HUES48 (cell line): ENCODE measurements at regions not wholly inside any gene's neighbourhood (a gene's known extent, or its start where the extent isn't known, plus 50 kb on each side); places are given as distances from the start of the nearest gene placed in this dataset.

ENCODE experiments used
- H3K27ac ChIP-seq: one replicate; pipeline ENCODE4 v1.7.0; 2013; ENCODE audit warnings: low read depth, low read length, inconsistent platforms
- H3K27me3 ChIP-seq: 2 replicates; pipeline ENCODE4 v1.6.1; 2013; ENCODE audit warnings: mild to moderate bottlenecking, low read length; ENCODE audit not compliant: control insufficient read depth, insufficient read depth
- H3K36me3 ChIP-seq: 2 replicates; pipeline ENCODE4 v1.6.1; 2013; ENCODE audit warnings: low read length; ENCODE audit not compliant: control insufficient read depth, insufficient read depth
- H3K4me1 ChIP-seq: 2 replicates; pipeline ENCODE4 v1.6.1; 2013; ENCODE audit warnings: mild to moderate bottlenecking, low read length; ENCODE audit not compliant: control insufficient read depth, insufficient read depth
- H3K4me3 ChIP-seq: 2 replicates; pipeline ENCODE4 v1.5.1; 2013; ENCODE audit warnings: mild to moderate bottlenecking, low read depth, low read length
- H3K9ac ChIP-seq: 2 replicates; pipeline ENCODE4 v1.6.1; 2013; ENCODE audit warnings: mild to moderate bottlenecking, low read depth, low read length, moderate library complexity
- H3K9me3 ChIP-seq: 2 replicates; pipeline ENCODE4 v1.6.1; 2013; ENCODE audit warnings: low read length; ENCODE audit not compliant: control insufficient read depth, insufficient read depth

DNA sequence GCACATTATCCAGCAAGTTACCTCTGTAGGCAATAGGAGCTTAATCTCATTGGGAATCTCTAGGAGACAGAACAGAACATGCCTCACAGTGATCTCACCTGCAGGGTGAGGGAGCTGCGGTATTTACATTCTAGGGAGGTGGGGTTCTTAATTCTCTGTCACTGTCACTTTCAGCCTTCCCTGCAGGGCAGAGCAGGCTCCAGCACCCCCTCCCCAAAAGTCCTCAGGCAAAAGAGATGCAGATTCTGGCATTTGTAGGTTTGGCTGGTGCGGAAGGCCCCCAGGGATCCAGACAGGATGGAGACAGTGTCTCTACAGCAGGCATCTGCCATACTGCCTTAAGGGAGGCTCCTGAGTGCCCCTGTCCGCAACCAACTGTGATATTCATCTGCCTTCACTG, 166.4 kb upstream of the ATP6AP2 start:
- H3K9ac ChIP-seq, result no peak overlapping the region
- H3K4me3 ChIP-seq, result no peak overlapping the region
- no peak overlapping the region for H3K27ac ChIP-seq
- no peaks in the 10 kb centered on the region for H3K27me3 ChIP-seq
- peaks cover 22% of the 10 kb centered on the region for H3K9me3 ChIP-seq
- no peaks in the 10 kb centered on the region; the same call in 1 of the 2 replicates for H3K4me1 ChIP-seq
- no peaks in the 10 kb centered on the region for H3K36me3 ChIP-seq

DNA sequence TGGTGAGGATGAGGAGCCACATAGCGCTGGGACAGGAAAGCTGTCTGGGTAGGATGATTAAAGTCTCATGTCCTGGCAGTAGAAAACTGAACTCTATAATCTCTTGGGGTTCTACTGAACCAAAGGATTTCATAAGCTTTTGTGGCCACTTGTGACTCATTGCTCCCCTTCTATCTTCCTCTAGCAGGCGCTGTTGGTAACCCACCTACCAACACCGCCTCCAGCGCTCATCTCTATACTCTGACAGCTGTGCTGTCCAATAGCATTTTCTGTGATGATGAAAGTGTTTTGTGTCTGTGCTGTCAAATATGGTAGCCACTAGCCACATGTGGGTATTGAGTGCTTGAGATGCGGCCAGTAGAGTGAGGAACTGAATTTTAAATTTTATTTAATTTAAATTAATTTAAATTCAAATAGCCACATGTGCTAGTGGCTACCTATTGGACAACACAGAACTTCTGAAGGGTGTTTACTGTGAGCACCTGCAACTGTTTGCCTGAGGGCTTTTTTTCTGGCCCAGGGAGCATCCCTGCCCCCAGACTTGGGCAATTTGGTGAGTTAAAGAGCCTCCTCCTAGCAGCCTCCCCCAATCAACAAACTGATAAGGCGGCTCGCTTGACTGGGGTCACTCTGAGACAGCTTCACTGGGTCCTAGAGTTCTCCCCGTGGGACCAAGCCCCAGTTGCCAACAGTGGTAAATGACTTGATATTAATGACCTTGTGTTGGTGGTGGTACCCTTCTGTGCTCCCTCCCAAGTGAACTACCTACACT, 169.2 kb upstream of the ATP6AP2 start:
- peaks cover 27% of the 10 kb centered on the region for H3K9me3 ChIP-seq

DNA sequence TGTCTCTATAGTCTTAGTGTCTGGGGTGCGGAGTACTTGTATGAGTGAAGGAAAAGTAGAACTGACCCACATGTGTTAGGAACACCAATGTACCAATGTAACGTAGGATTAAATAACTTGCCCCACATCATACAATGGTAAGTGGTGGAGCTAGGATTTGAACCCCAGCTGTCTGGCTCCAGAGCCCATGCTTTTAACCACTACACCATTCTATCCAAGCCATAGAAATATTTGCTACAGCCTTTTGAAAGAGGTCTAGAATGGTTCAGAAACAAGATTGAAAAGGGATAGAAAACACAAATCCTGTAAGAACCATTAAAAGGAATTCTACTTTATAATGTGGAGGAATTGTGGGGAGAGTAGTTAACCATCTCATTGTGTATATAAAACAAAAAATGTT, 169.9 kb upstream of the ATP6AP2 start:
- Histone ChIP-seq H3K27ac (no peak overlapping the region), H3K4me1 (no peaks in the 10 kb centered on the region; the same call in 1 of the 2 replicates), H3K27me3 (no peaks in the 10 kb centered on the region), H3K9me3 (peaks cover 27% of the 10 kb centered on the region), H3K36me3 (no peaks in the 10 kb centered on the region), H3K4me3 (no peak overlapping the region), H3K9ac (no peak overlapping the region)

More for the DNA sequence above, 169.2 kb upstream of the ATP6AP2 start:
- Histone ChIP-seq H3K27me3 (no peaks in the 10 kb centered on the region), H3K4me1 (no peaks in the 10 kb centered on the region; the same call in 1 of the 2 replicates), H3K9ac (no peak overlapping the region), H3K4me3 (no peak overlapping the region), H3K27ac (no peak overlapping the region), H3K36me3 (no peaks in the 10 kb centered on the region)

DNA sequence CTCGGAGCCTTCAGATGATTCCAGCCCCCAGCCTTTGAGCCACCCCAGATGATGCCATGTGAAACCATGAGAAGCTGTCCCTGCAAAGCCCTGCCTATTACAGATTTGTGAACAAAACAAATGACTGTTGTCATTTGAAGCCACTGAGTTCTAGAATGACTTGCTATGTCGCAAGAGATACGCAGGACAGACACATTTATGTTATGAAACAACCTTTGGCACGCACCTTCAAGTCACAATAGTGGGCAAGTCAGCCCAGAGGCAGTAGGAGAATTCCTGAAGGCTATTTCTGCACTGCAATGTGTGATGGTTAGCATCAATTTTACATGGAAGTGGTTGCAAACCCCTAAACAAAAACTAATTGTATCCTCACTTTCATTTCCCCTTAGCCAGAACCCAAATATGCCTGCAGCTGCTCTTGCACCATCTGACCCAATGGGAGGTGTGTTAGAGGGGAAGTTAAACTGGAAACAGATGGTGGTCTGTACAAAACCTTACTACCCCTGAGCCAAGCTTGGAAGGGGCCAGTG, 174.4 kb upstream of the ATP6AP2 start:
- H3K36me3 ChIP-seq, result no peaks in the 10 kb centered on the region
- no peaks in the 10 kb centered on the region for H3K4me1 ChIP-seq
- no peaks in the 10 kb centered on the region for H3K27me3 ChIP-seq
- H3K9me3 ChIP-seq, result peaks cover 25% of the 10 kb centered on the region
- H3K27ac ChIP-seq, result no peak overlapping the region
- H3K4me3 ChIP-seq, result no peak overlapping the region
- no peak overlapping the region for H3K9ac ChIP-seq

DNA sequence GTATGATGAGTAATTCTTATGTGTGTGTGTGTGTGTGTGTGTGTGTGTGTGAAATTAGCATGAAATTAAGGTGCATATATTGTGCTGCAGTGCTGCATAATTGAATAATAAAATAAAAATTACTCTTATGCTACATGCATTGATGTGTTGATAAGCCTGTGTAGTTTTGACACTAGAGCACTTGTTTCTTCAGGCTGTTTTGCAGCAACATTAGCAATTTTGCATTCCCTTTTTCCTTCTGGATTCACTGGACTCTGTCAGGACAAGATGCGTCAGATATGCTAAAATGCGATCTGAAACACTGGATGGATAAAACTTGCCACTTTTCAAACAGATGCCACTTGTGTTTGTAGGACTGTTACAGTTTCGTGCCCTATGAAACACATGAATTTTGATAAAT, 175.4 kb upstream of the ATP6AP2 start:
- Histone ChIP-seq H3K9ac (no peak overlapping the region), H3K27ac (no peak overlapping the region), H3K4me1 (no peaks in the 10 kb centered on the region)

DNA sequence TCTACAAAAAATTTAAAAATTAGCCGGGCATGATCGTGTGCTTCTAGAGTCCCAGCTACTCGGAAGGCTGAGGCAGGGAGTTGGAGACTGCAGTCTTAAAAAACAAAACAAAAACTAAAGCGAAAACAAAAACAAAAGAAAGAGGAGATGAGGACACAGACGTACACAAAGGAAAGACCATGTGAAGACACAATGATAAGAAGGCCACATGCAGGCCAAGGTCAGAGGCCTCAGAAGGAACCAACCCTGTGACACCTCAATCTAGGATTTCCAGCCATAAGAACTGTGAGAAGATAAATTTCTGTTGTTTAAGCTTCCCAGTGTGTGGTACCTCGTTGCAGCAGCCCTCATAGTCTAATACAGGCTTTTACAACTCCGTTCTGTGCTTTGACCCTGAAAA, 177.0 kb upstream of the ATP6AP2 start:
- no peak overlapping the region for H3K9ac ChIP-seq
- H3K27ac ChIP-seq, result no peak overlapping the region
- no peaks in the 10 kb centered on the region for H3K36me3 ChIP-seq
- H3K4me1 ChIP-seq, result no peaks in the 10 kb centered on the region
- peaks cover 21% of the 10 kb centered on the region for H3K9me3 ChIP-seq
- H3K27me3 ChIP-seq, result no peaks in the 10 kb centered on the region
- H3K4me3 ChIP-seq, result no peak overlapping the region

More for the DNA sequence above, 175.4 kb upstream of the ATP6AP2 start:
- Histone ChIP-seq H3K9me3 (peaks cover 31% of the 10 kb centered on the region), H3K36me3 (no peaks in the 10 kb centered on the region), H3K27me3 (no peaks in the 10 kb centered on the region), H3K4me3 (no peak overlapping the region)

DNA sequence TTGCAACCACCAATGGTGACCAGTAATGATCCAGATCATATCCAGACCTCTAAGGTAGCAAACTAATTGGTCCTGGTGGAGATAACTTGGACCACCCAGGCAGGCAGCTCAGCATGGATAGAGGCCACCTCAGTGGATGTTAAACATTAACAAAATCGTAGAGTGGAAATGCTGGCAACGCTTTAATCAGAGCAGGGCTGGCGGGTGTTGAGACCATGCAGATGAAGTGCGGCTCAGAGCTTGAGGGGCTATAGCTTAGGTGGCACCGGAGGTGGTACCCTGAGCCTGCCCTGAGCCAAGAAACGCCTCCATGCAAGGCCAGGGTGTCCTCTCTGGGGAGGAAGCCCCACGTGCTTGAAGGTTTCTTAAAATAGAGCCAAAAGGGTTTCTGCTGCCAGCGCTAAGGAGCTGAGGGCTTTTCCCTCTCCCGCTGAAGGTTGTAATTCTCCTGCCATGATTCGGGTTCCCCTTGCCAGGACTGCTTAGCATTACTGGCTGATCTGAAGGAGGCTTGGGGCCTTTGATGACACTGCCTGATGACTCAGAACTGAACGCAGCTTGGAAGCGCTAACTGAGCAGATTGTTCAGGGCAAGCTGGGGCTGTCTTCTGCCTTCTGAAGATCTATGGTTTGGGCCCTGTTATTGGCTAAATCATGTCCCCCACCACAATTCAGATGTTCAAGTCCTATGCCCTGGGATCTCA, 177.8 kb upstream of the ATP6AP2 start:
- peaks cover 13% of the 10 kb centered on the region; the same call in 1 of the 2 replicates for H3K9me3 ChIP-seq
- H3K36me3 ChIP-seq, result no peaks in the 10 kb centered on the region
- H3K27ac ChIP-seq, result no peak overlapping the region
- H3K27me3 ChIP-seq, result no peaks in the 10 kb centered on the region
- no peak overlapping the region for H3K4me3 ChIP-seq
- no peaks in the 10 kb centered on the region for H3K4me1 ChIP-seq
- H3K9ac ChIP-seq, result no peak overlapping the region

DNA sequence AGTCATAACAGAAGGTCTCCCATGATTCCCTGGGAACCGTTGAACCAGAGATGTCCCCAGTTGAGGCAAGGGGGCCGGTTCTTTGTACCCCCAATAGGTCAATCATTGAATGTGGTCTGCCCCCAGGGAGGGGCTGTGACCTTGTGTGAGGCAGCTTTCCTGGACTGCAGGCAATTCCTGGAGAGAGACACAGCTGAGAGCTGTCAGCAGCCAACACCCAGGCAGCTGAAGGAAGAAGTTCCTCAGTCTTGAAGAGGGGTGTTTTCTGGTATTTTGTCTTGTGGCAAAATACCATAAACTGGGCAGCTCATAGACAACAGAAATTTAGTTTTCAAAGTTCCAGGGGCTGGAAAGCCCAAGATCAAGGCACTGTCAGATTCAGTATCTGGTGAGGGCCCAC, 185.7 kb upstream of the ATP6AP2 start:
- Histone ChIP-seq H3K4me1 (no peaks in the 10 kb centered on the region), H3K36me3 (no peaks in the 10 kb centered on the region), H3K4me3 (no peak overlapping the region), H3K27ac (no peak overlapping the region), H3K9me3 (peaks cover 7% of the 10 kb centered on the region; the same call in 1 of the 2 replicates), H3K9ac (no peak overlapping the region), H3K27me3 (no peaks in the 10 kb centered on the region)

DNA sequence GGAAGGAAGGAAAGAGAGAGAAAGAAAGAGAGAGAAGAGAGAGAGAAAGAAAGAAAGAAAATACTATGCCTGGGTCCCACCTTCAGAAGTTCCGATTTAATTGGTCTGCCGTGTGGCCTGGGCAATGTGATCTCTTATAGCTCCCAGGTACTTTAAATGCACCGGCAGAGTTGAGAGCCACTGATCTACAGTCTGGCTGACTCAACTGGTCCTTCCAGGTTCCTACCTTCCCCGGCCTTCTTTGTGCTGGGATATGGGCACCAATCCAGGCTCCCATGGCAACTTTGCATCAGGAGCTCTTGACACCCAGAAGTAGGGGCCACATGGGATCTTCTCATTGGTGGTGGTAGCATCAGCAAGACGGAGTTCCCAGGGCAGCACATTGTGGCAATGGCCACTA, 186.5 kb upstream of the ATP6AP2 start:
- Histone ChIP-seq H3K27ac (no peak overlapping the region), H3K9ac (no peak overlapping the region), H3K4me3 (no peak overlapping the region), H3K36me3 (no peaks in the 10 kb centered on the region), H3K9me3 (peaks cover 13% of the 10 kb centered on the region), H3K27me3 (no peaks in the 10 kb centered on the region), H3K4me1 (no peaks in the 10 kb centered on the region)

DNA sequence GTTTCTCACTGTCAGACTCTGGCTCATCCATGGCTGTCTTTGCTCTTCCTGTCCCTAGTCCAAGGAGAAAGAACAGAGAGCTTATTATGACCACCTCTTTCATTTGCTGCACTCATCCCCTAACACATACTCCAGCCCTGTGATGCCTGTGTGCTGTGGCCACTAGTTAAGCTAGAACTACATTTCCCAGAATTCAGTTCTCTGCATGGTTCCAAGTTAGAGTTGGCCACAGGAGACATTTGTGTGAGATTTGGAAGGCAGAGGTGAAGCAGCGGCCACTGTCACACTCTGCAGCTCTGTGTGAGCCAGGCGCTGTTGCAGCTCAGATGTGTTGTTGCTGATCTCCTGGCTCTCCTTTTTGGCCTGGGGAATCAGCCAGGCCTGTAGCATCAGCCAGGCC, 188.2 kb upstream of the ATP6AP2 start:
- Histone ChIP-seq H3K4me1 (no peaks in the 10 kb centered on the region), H3K9me3 (peaks cover 11% of the 10 kb centered on the region), H3K36me3 (no peaks in the 10 kb centered on the region), H3K27ac (no peak overlapping the region), H3K27me3 (no peaks in the 10 kb centered on the region), H3K4me3 (no peak overlapping the region), H3K9ac (no peak overlapping the region)

DNA sequence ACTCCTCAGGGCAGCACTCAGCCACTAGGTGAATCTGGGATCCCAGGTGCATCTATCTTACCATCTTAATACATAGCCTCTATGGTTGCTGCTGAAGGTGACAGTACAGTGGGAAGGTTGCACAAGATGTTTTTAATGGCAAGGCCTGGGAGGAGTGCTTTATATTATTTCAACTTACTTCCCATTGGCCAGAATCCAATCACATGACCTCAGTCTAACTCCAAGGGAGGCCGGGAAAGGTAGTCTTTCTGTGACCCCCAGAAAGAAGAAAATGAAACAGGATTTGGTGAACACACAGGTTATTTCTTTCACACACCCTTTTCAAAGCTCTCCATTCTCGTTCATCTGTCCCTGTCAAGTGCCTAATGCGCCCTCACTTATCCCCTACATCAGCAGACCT, 189.1 kb upstream of the ATP6AP2 start:
- Histone ChIP-seq H3K27ac (no peak overlapping the region), H3K27me3 (no peaks in the 10 kb centered on the region), H3K9me3 (peaks cover 7% of the 10 kb centered on the region; the same call in 1 of the 2 replicates), H3K36me3 (no peaks in the 10 kb centered on the region), H3K4me3 (no peak overlapping the region), H3K4me1 (no peaks in the 10 kb centered on the region), H3K9ac (no peak overlapping the region)
